Gastrocnemius medialis (tissue), 4 donors: ENCODE measurements at regions not wholly inside any gene's neighbourhood (a gene's known extent, or its start where the extent isn't known, plus 50 kb on each side); places are given as distances from the start of the nearest gene placed in this dataset.

Experiments used
- ATAC-seq, 2 donors: fragments of 150-250 bp; one replicate each; pipeline ENCODE4 v1.9.1; 2016
- DNase-seq, 2 donors: peaks; one replicate each; pipeline ENCODE4 v3.0.0-alpha.2; 2019
- H3K27ac ChIP-seq, 4 donors: fragments of 200-600 bp; sonication (generic); 1 replicate in 1 of 4; 2 replicates in 3 of 4; pipeline ENCODE4 v1.5.1; 2016 to 2018; ENCODE audit warnings: mild to moderate bottlenecking in 2 of 4, moderate library complexity in 1 of 4
- H3K27me3 ChIP-seq, 3 donors: fragments of 200-600 bp; sonication (generic) in 2 of 3; 1 replicate in 1 of 3; 2 replicates in 2 of 3; pipeline versions ENCODE4 v1.5.1 to v1.6.0; 2016 to 2019; ENCODE audit warnings: mild to moderate bottlenecking in 1 of 3, moderate library complexity in 1 of 3
- H3K36me3 ChIP-seq, 2 donors: fragments of 200-600 bp; sonication (generic) in 1 of 2; one replicate each; pipeline ENCODE4 v1.5.1; 2017 to 2018
- H3K4me1 ChIP-seq, 2 donors: fragments of 200-600 bp; sonication (generic) in 1 of 2; one replicate each; pipeline ENCODE4 v1.5.1; 2016 to 2017; ENCODE audit warnings: mild to moderate bottlenecking in 2 of 2
- H3K4me3 ChIP-seq, 4 donors: fragments of 200-600 bp; sonication (generic) in 3 of 4; 1 replicate in 1 of 4; 2 replicates in 3 of 4; pipeline ENCODE4 v1.5.1; 2016 to 2019; ENCODE audit warnings: mild to moderate bottlenecking in 2 of 4
- H3K9me3 ChIP-seq, 3 donors: fragments of 200-600 bp; sonication (generic) in 2 of 3; 1 replicate in 1 of 3; 2 replicates in 2 of 3; pipeline ENCODE4 v1.5.1; 2016 to 2019
- POLR2A ChIP-seq, 2 donors: fragments of 450-650 bp; IDR thresholded peaks; one replicate each; pipeline ENCODE4 v1.6.1; 2017; ENCODE audit warnings: antibody characterized with exemption in 2 of 2, mild to moderate bottlenecking in 2 of 2, moderate library complexity in 2 of 2
- in situ Hi-C, 4 donors: fragments of 200-750 bp; cut with MboI; loops; one replicate each; pipeline versions ENCODE4 v1.15.0 to v1.8.0; 2017; ENCODE audit warnings: low sequenced_read_pairs in 4 of 4
- intact Hi-C: fragments of 100-400 bp; cut with DNase I; formaldehyde crosslinking; loops from one replicate; pipeline ENCODE4 v1.15.1; 2023; ENCODE audit warnings: low total_unique reads
- TF ChIP-seq, protein P1 (sequence below), 5 experiments: fragments of 450-650 bp in 3 of 5; fragments of 200-600 bp in 2 of 5; sonication (generic) in 2 of 5; IDR thresholded peaks in 4 of 5; conservative IDR thresholded peaks in 1 of 5; 1 replicate in 4 of 5; 2 replicates in 1 of 5; pipeline ENCODE4 v1.5.1; 2016 to 2019; ENCODE audit warnings: antibody characterized with exemption in 5 of 5, mild to moderate bottlenecking in 3 of 5, moderate library complexity in 3 of 5

DNA sequence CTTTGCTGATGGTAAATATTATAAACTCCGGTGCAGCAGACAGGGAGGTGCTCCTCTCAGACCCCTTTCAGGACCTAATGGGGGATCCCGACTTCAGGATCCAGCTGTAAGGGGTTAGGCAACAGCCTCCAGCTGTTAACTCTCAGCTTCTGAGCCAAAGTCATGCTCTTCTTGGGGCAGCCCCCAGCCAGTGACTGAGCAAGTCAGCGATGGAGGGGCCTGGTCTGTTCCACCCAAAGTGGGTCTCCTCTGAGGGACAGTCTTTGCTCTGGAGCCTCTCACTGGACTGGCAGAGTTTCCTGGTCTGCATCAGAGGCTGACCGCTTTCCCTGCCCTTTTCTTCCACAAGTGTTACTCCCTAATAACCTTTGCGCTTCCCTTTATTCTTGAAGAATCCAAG lies 184.2 kb upstream of the DIO3 start:
- intact Hi-C loops, result no loop called here
- in situ Hi-C loops, result no loop called here
- no peaks in the 10 kb centered on the region for H3K4me1 ChIP-seq
- H3K9me3 ChIP-seq, result peaks cover 0 to 6% (median 0%) of the 10 kb centered on the region in 3 donors
- H3K27ac ChIP-seq, result no peak overlapping the region
- DNase-seq, result no peak
- no peak for ATAC-seq
- H3K36me3 ChIP-seq, result no peaks in the 10 kb centered on the region
- H3K4me3 ChIP-seq, result no peak overlapping the region
- H3K27me3 ChIP-seq, result no peaks in the 10 kb centered on the region
- TF ChIP-seq, protein P1, sequence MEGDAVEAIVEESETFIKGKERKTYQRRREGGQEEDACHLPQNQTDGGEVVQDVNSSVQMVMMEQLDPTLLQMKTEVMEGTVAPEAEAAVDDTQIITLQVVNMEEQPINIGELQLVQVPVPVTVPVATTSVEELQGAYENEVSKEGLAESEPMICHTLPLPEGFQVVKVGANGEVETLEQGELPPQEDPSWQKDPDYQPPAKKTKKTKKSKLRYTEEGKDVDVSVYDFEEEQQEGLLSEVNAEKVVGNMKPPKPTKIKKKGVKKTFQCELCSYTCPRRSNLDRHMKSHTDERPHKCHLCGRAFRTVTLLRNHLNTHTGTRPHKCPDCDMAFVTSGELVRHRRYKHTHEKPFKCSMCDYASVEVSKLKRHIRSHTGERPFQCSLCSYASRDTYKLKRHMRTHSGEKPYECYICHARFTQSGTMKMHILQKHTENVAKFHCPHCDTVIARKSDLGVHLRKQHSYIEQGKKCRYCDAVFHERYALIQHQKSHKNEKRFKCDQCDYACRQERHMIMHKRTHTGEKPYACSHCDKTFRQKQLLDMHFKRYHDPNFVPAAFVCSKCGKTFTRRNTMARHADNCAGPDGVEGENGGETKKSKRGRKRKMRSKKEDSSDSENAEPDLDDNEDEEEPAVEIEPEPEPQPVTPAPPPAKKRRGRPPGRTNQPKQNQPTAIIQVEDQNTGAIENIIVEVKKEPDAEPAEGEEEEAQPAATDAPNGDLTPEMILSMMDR (IDR thresholded peaks at IDR 0.05 in 4 of 5, conservative IDR thresholded peaks at IDR 0.05 in 1 of 5), result no peak
- no peak for TF ChIP-seq POLR2A (IDR thresholded peaks at IDR 0.05)

DNA sequence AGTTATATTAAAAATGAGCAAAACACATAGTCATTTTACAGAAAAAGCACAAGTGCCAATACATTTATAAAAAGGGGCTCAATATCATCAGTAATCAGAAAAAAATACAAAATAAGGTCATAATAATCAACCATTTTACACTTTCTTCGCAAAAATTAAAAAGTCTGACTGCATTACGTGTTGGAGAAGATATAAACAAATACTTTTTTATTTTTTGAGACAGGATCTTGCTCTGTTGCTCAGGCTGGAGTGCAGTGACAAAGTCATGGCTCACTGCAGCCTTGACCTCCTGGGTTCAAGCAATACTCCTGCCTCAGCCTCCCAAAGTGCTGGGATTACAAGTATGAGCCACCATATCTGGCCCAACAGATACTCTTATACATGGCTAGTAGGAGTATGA lies 181.5 kb upstream of the DIO3 start:
- in situ Hi-C loops, result no loop called here
- H3K9me3 ChIP-seq, result peaks cover 0 to 18% (median 0%) of the 10 kb centered on the region in 3 donors
- intact Hi-C loops, result no loop called here
- no peak overlapping the region for H3K4me3 ChIP-seq
- H3K27ac ChIP-seq, result no peak overlapping the region
- TF ChIP-seq, protein P1 (IDR thresholded peaks at IDR 0.05 in 4 of 5, conservative IDR thresholded peaks at IDR 0.05 in 1 of 5), result no peak
- TF ChIP-seq POLR2A (IDR thresholded peaks at IDR 0.05), result no peak
- no peaks in the 10 kb centered on the region for H3K27me3 ChIP-seq
- no peak for ATAC-seq
- no peaks in the 10 kb centered on the region for H3K4me1 ChIP-seq
- no peak for DNase-seq
- no peaks in the 10 kb centered on the region for H3K36me3 ChIP-seq

DNA sequence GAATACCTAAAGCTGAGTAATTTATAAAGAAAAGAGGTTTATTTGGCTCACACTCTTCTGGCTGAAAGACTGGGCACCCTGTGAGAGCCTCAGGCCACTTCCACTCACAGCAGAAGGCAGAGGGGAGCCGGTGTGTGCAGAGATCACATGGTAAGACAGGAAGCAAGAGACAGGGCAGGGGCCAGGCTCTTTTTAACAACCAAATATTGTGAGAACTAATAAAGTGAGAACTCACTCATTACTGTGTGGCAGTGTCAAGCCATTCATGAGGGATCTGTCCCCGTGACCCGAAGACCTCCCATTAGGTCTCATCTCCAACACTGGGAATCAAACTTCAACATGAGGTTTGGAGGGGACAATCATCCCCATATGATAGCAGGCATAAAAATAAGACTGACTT lies 180.8 kb upstream of the DIO3 start:
- in situ Hi-C loops (no loop called here), intact Hi-C loops (no loop called here)
- DNase-seq (no peak), ATAC-seq (no peak)
- Histone ChIP-seq H3K4me1 (no peaks in the 10 kb centered on the region), H3K36me3 (no peaks in the 10 kb centered on the region), H3K4me3 (no peak overlapping the region), H3K27ac (no peak overlapping the region), H3K9me3 (peaks cover 0 to 18% (median 0%) of the 10 kb centered on the region in 3 donors), H3K27me3 (no peaks in the 10 kb centered on the region)
- TF ChIP-seq, protein P1 (IDR thresholded peaks at IDR 0.05 in 4 of 5, conservative IDR thresholded peaks at IDR 0.05 in 1 of 5), result no peak
- TF ChIP-seq POLR2A (IDR thresholded peaks at IDR 0.05), result no peak

DNA sequence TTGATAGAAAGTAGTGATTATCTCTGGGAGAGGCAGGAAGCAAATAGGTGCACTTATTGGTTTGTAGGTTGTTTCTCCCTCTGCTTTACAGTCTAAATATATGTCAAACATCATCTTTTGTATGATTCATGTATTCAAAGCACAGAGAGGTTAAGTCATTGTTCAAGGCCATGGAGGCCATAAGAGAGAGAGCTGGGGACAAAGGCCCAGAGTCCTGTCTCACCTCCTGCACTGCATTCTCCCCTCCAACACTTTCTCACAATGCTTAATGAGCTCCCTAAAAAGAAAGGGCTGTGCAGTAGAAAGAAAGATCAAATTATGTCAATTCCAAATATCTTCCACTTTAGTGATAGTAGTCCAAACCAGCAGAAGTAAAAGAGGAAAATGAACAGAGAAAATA lies 180.4 kb upstream of the DIO3 start:
- Histone ChIP-seq H3K27me3 (no peaks in the 10 kb centered on the region), H3K4me1 (no peaks in the 10 kb centered on the region), H3K4me3 (no peak overlapping the region), H3K27ac (no peak overlapping the region), H3K9me3 (peaks cover 0 to 18% (median 0%) of the 10 kb centered on the region in 3 donors), H3K36me3 (no peaks in the 10 kb centered on the region)
- in situ Hi-C loops, result no loop called here
- DNase-seq (no peak), ATAC-seq (no peak)
- intact Hi-C loops, result no loop called here
- TF ChIP-seq POLR2A (IDR thresholded peaks at IDR 0.05), result no peak
- TF ChIP-seq, protein P1 (IDR thresholded peaks at IDR 0.05 in 4 of 5, conservative IDR thresholded peaks at IDR 0.05 in 1 of 5), result no peak

DNA sequence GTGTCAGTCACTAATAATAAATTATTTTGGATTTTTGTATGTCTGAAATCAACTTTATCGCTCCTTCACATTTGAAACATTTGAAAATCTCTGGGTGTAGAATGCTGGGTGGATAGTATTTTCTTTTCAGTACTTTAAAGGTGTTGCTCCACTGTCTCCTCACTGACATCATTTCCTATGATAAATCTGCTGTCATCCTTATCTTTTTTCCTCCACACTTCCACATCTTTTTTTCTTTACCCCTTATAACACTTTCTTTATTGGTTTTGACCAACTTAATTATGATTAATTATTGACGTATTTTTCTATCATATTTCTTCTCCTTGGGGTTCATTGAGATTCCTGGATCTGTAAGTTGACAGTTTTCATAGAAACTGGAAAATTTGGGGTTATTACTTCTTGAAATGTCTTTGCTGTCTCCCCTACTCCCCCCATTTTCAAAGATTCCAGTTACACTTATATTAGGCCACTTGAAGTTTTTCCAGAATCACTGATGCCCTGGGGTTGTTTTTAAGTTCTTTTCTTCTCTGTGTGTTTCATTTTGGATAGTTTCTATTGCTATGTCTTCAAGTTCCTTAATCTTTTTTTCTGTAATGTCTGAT lies 177.5 kb upstream of the DIO3 start:
- intact Hi-C loops (no loop called here), in situ Hi-C loops (no loop called here)
- Histone ChIP-seq H3K27me3 (no peaks in the 10 kb centered on the region), H3K27ac (no peak overlapping the region), H3K36me3 (no peaks in the 10 kb centered on the region), H3K4me3 (no peak overlapping the region), H3K4me1 (no peaks in the 10 kb centered on the region), H3K9me3 (peaks cover 0 to 18% (median 0%) of the 10 kb centered on the region in 3 donors)
- TF ChIP-seq, protein P1 (IDR thresholded peaks at IDR 0.05 in 4 of 5, conservative IDR thresholded peaks at IDR 0.05 in 1 of 5), result no peak
- no peak for TF ChIP-seq POLR2A (IDR thresholded peaks at IDR 0.05)
- DNase-seq, result no peak
- no peak for ATAC-seq
